Adrenal gland (tissue), 5 donors: ENCODE measurements at regions not wholly inside any gene's neighbourhood (a gene's known extent, or its start where the extent isn't known, plus 50 kb on each side); places are given as distances from the start of the nearest gene placed in this dataset.

ENCODE experiments used
- CTCF ChIP-seq, 6 experiments: fragments of 450-650 bp in 4 of 6; fragments of 200-600 bp in 2 of 6; sonication (generic) in 1 of 6; IDR thresholded peaks; 1 replicate in 5 of 6; 2 replicates in 1 of 6; pipeline versions ENCODE4 v1.5.1 to v1.8.0; 2016 to 2021; ENCODE audit warnings: antibody characterized with exemption in 6 of 6, mild to moderate bottlenecking in 2 of 6, moderate library complexity in 1 of 6
- POLR2A ChIP-seq, 2 donors: fragments of 450-650 bp; IDR thresholded peaks; one replicate each; pipeline ENCODE4 v1.6.1; 2017; ENCODE audit warnings: antibody characterized with exemption in 2 of 2, mild to moderate bottlenecking in 2 of 2, moderate library complexity in 1 of 2
- donor health status: DM: no; HTN: no; CAD: no.

DNA sequence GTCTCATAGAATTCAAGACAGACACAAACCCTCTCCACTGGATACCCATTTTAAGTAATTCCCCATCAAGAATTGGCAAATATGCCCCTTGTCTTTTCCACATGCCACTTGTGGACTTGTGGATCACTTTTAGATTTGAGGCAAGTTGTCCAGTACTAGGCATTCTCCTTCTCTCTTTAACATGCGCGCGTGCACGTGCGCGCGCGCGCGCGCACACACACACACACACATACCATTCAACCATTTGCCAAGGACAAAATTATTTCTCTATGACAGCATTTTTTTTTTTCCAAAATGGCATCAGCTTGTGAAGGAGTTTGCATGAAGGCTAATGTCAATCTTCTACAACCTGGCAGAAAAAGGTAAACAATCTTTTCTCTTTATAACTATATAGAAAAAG, 1325.7 kb upstream of the IGFBP7 start:
- TF ChIP-seq CTCF (IDR thresholded peaks at IDR 0.05): no peak
- TF ChIP-seq POLR2A (IDR thresholded peaks at IDR 0.05): no peak
